ENCODE measurements at regions not wholly inside any gene's neighbourhood (a gene's known extent, or its start where the extent isn't known, plus 50 kb on each side); places are given as distances from the start of the nearest gene placed in this dataset.

DNA sequence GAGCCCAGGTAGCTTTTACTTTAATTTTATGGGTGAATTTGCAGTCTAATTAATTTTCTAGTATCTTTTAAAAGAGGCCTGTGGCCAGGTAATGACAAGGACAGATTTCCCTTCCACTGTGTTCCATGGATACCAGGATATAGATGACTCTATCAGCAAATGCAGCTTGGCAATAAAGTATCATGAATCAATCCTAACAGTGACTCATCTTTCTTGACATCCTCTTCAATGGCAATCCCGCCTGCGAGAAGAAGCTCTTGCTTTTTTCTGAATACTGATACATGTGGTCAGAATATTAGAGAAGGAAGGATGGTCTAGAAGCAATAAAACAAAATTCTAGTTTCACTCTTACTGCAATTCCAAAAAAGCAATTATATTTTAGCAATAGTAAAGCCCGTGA is 267.8 kb downstream of the DTHD1 start:
- H3K9me3 Mint-ChIP-seq = no peaks in the 10 kb centered on the region
- no peaks in the 10 kb centered on the region for H3K36me3 Mint-ChIP-seq (ENCODE audit: low read depth)
- H3K4me3 Mint-ChIP-seq = no peak overlapping the region
- H3K27ac Mint-ChIP-seq = no peak overlapping the region
- TF ChIP-seq, protein P1, sequence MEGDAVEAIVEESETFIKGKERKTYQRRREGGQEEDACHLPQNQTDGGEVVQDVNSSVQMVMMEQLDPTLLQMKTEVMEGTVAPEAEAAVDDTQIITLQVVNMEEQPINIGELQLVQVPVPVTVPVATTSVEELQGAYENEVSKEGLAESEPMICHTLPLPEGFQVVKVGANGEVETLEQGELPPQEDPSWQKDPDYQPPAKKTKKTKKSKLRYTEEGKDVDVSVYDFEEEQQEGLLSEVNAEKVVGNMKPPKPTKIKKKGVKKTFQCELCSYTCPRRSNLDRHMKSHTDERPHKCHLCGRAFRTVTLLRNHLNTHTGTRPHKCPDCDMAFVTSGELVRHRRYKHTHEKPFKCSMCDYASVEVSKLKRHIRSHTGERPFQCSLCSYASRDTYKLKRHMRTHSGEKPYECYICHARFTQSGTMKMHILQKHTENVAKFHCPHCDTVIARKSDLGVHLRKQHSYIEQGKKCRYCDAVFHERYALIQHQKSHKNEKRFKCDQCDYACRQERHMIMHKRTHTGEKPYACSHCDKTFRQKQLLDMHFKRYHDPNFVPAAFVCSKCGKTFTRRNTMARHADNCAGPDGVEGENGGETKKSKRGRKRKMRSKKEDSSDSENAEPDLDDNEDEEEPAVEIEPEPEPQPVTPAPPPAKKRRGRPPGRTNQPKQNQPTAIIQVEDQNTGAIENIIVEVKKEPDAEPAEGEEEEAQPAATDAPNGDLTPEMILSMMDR (IDR thresholded peaks at IDR 0.05) = no peak
- no peaks in the 10 kb centered on the region for H3K27me3 Mint-ChIP-seq (ENCODE audit: low read depth, poor library complexity)
- DNase-seq = no peak
- H3K4me1 Mint-ChIP-seq = no peaks in the 10 kb centered on the region

DNA sequence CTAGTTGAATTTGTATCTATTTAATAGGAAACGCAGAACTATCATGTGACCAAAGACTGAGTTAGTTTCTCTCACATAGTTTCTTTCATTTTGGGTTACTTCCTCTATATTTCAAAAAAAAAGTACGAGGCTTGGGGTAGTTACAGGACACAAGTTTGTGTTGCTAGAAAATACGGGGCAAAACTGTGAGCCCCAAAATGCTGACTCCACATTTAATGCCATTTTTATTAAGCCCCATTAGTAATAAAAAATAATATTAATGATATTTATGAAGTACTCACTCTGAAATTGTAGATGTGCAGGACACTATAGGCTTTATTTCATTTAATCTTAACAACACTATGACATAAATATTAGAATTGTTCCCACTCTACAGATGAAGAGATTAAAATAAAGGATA is 268.6 kb downstream of the DTHD1 start:
- no peak overlapping the region for H3K27ac Mint-ChIP-seq
- DNase-seq = no peak
- no peaks in the 10 kb centered on the region for H3K9me3 Mint-ChIP-seq
- no peaks in the 10 kb centered on the region for H3K27me3 Mint-ChIP-seq (ENCODE audit: low read depth, poor library complexity)
- H3K4me3 Mint-ChIP-seq = no peak overlapping the region
- H3K4me1 Mint-ChIP-seq = no peaks in the 10 kb centered on the region
- no peaks in the 10 kb centered on the region for H3K36me3 Mint-ChIP-seq (ENCODE audit: low read depth)
- TF ChIP-seq, protein P1 (IDR thresholded peaks at IDR 0.05) = no peak

DNA sequence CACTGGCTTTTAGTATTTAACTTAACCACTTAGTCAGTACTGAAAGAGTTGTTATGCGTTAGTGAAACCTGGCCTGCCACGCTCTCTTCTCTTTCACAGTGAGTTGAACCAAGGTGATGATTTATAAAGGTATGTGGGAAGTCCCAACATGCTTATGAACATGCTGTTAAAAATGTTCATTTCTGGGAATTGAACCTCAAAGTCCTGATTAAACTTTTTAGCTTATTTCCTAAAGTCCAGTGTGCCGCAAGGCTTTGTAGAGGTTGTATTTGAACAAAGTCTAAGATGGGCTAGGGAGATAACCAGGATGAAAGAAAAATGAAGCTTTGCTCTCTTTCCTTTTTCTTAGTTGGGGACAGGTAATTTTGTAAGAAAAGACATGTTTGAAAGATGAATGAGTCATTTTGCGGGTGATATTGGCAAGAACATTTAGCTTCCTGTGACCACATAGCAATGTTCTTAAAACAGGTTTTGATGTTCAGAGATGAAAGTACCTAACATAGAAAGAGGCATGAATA is 270.3 kb downstream of the DTHD1 start:
- no peak for DNase-seq
- Mint-ChIP-seq H3K36me3 (ENCODE audit: low read depth) (no peaks in the 10 kb centered on the region), H3K4me3 (no peak overlapping the region), H3K4me1 (peaks cover 6% of the 10 kb centered on the region), H3K9me3 (no peaks in the 10 kb centered on the region), H3K27me3 (ENCODE audit: low read depth, poor library complexity) (no peaks in the 10 kb centered on the region), H3K27ac (no peak overlapping the region)
- TF ChIP-seq, protein P1 (IDR thresholded peaks at IDR 0.05) = no peak

DNA sequence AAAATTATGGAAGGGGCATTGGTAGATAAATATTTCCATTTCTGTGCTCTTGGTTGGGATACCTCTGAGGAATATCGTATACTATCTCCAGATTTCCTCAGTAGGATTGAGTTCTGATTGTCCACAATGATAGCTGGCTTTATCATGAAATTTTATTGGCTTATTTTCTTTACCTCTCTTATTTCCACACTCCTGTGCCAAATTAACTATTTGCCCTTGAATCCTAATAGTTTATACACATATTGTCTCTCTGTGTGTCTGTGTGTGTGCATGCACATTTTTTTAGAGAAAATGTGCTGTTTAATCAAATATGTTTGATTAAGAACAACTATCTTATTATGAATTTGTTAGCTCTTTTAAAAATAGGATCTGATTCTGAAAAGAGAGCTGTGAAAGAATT is 271.6 kb downstream of the DTHD1 start:
- Mint-ChIP-seq H3K27me3 (ENCODE audit: low read depth, poor library complexity) (no peaks in the 10 kb centered on the region), H3K4me3 (no peak overlapping the region), H3K9me3 (no peaks in the 10 kb centered on the region), H3K36me3 (ENCODE audit: low read depth) (no peaks in the 10 kb centered on the region), H3K4me1 (peaks cover 14% of the 10 kb centered on the region), H3K27ac (no peak overlapping the region)
- no peak for DNase-seq
- TF ChIP-seq, protein P1 (IDR thresholded peaks at IDR 0.05) = no peak

DNA sequence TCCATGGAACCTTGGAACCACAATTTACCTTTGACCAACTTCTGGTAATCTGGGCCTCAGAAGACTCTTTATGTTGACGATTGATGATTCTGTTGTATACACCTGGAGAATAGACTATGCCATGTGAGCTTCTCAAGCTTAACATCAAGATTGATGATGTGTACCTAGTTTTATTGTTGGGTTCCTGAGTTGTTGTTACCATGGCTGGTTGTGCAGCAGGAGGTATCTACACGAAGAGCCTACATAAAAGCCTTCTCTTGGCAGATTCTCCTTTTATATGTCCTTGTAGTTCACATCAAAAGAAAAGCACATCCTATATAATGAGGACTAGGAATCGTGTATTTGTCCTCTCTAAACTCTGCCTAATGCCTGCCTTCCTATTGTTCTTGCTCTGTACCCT is 272.0 kb downstream of the DTHD1 start:
- TF ChIP-seq, protein P1 (IDR thresholded peaks at IDR 0.05) = no peak
- Mint-ChIP-seq H3K4me1 (peaks cover 14% of the 10 kb centered on the region), H3K36me3 (ENCODE audit: low read depth) (no peaks in the 10 kb centered on the region), H3K9me3 (no peaks in the 10 kb centered on the region), H3K27me3 (ENCODE audit: low read depth, poor library complexity) (no peaks in the 10 kb centered on the region), H3K27ac (no peak overlapping the region), H3K4me3 (no peak overlapping the region)
- DNase-seq = no peak

DNA sequence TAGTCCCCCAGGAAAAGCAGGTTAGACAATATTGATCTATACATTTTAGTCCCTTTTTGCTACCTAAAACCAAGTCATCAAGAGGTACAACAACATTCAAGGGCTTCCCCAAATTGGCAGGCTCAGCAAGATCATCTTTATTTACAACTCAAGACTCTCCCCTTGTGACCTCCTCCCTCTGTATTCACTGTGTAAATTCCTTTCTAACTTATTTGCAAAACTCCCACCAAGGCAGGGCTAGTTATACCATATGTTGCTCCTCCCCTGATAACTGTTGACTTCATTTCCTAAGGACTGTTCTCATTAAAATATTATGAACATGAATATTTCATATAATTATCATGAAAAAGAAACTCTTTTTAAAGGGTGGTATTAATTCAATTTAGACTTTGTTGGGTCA is 275.6 kb downstream of the DTHD1 start:
- TF ChIP-seq, protein P1 (IDR thresholded peaks at IDR 0.05) = no peak
- H3K27me3 Mint-ChIP-seq (ENCODE audit: low read depth, poor library complexity) = no peaks in the 10 kb centered on the region
- no peaks in the 10 kb centered on the region for H3K9me3 Mint-ChIP-seq
- peak overlapping the region; percentile 4 for H3K27ac Mint-ChIP-seq
- no peaks in the 10 kb centered on the region for H3K36me3 Mint-ChIP-seq (ENCODE audit: low read depth)
- no peak for DNase-seq
- no peak overlapping the region for H3K4me3 Mint-ChIP-seq
- peaks cover 14% of the 10 kb centered on the region for H3K4me1 Mint-ChIP-seq
